Panc1 (cell line): ENCODE measurements at regions not wholly inside any gene's neighbourhood (a gene's known extent, or its start where the extent isn't known, plus 50 kb on each side); places are given as distances from the start of the nearest gene placed in this dataset.

Source experiments
- ATAC-seq: fragments of 200-7000 bp; cut with Tn5 transposase; 2 replicates; pipeline ENCODE4 v1.9.1; 2020; ENCODE audit warnings: mild to moderate bottlenecking, moderate library complexity
- BruUV-seq: library from RNA; stranded (reverse); fragments of 400-500 nt; replicated peaks from 2 replicates; lab custom pipeline; 2021; lab: Mats Ljungman, UMichigan
- CTCF ChIA-PET: fragments of 300-600 bp; sonication (Branson Sonifier 250); formaldehyde crosslinking; loops from one replicate; lab custom pipeline; 2022; ENCODE audit warnings: antibody characterized with exemption; lab: Charles Lee
- POLR2A ChIA-PET: fragments of 300-600 bp; sonication (Branson Sonifier 250); formaldehyde crosslinking; loops from one replicate; lab custom pipeline; 2022; ENCODE audit warnings: antibody characterized with exemption; lab: Charles Lee
- DNase-seq: peaks from one replicate; pipeline ENCODE4 v3.0.0-alpha.2; 2010; ENCODE audit warnings: low read depth, low spot score
- H3K27ac ChIP-seq: 2 replicates; pipeline ENCODE4 v1.5.1; 2011; ENCODE audit warnings: mild to moderate bottlenecking, low read length, inconsistent platforms
- H3K27me3 ChIP-seq: fragments of 200-500 bp; sonication (Bioruptor generic); 2 replicates; pipeline ENCODE4 v1.6.0; 2014; ENCODE audit warnings: low read length, inconsistent platforms; ENCODE audit not compliant: control insufficient read depth, insufficient read depth
- H3K36me3 ChIP-seq: fragments of 200-500 bp; sonication (Bioruptor generic); 2 replicates; pipeline ENCODE4 v1.5.1; 2014; ENCODE audit warnings: inconsistent platforms, mild to moderate bottlenecking, low read length, moderate library complexity; ENCODE audit not compliant: control insufficient read depth, insufficient read depth
- H3K4me1 ChIP-seq: 2 replicates; pipeline ENCODE4 v1.5.1; 2011; ENCODE audit warnings: inconsistent platforms, mild to moderate bottlenecking, low read length, moderate library complexity; ENCODE audit not compliant: control insufficient read depth, insufficient read depth
- H3K4me3 ChIP-seq, 2 experiments: 2 replicates each; pipeline ENCODE4 v1.5.1; 2011 to 2012; ENCODE audit warnings: low read depth in 2 of 2, low read length in 2 of 2, mild to moderate bottlenecking in 2 of 2, inconsistent platforms in 1 of 2, moderate library complexity in 1 of 2
- H3K9me3 ChIP-seq: fragments of 200-500 bp; sonication (Bioruptor generic); 2 replicates; pipeline ENCODE4 v1.5.1; 2014; ENCODE audit warnings: low read depth, mild to moderate bottlenecking, inconsistent platforms, low read length, moderate library complexity; ENCODE audit not compliant: control insufficient read depth, insufficient read depth
- CTCF ChIP-seq: fragments of 450-650 bp; IDR thresholded peaks from 2 replicates; pipeline ENCODE4 v1.5.1; 2017; ENCODE audit warnings: mild to moderate bottlenecking
- POLR2AphosphoS5 ChIP-seq: IDR thresholded peaks from 2 replicates; pipeline ENCODE4 v1.6.1; 2012; ENCODE audit warnings: mild to moderate bottlenecking, low read depth, low read length, moderate library complexity
- SIN3A ChIP-seq: IDR thresholded peaks from 2 replicates; pipeline ENCODE4 v1.6.1; 2012; ENCODE audit warnings: low read depth, mild to moderate bottlenecking, low read length, moderate library complexity, borderline replicate concordance; ENCODE audit not compliant: insufficient read depth
- TCF7L2 ChIP-seq: IDR thresholded peaks from 2 replicates; pipeline ENCODE4 v1.6.1; 2011; ENCODE audit warnings: mild to moderate bottlenecking, low read depth, low read length, inconsistent platforms
- in situ Hi-C: cut with HindIII; loops from 2 replicates; pipeline ENCODE4 v1.10.0; 2016; ENCODE audit warnings: low sequenced_read_pairs, low pct_unique_long_range_greater_than_20kb
- intact Hi-C: fragments of 100-400 bp; cut with micrococcal nuclease; formaldehyde crosslinking; loops from one replicate; pipeline ENCODE4 v1.10.0; 2022; ENCODE audit not compliant: unreplicated experiment
- TF ChIP-seq, protein P1 (sequence below), 2 experiments: IDR thresholded peaks; 2 replicates each; pipeline ENCODE4 v1.6.1; 2011 to 2012; ENCODE audit warnings: low read depth in 2 of 2, control low read depth in 1 of 2, low read length in 1 of 2, mild to moderate bottlenecking in 1 of 2, moderate library complexity in 1 of 2; ENCODE audit not compliant: insufficient read depth in 1 of 2

DNA sequence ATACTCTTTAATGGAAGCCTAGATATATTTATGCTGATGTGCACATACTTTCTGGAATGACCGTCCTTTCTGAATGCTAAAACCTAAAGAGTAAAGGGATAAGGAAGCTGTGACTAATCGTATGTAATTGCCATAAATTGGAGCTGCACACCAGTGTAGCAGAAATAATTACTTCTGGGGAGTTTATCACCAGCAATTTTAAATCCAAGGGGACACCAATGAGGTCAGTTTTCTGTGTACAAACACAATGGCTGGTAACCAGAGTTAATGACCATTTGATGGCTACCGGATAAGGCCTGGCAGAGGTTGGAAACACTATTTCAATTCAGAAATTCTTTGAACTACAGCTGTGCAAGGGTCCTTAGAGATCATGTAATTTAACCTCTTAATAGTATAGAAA is 670.1 kb downstream of the REEP3 start:
- BruUV-seq, result no TSS peak
- Histone ChIP-seq H3K27me3 (no peaks in the 10 kb centered on the region), H3K9me3 (no peaks in the 10 kb centered on the region), H3K36me3 (no peaks in the 10 kb centered on the region), H3K4me3 (no peak overlapping the region), H3K27ac (no peak overlapping the region), H3K4me1 (no peaks in the 10 kb centered on the region)
- no peak for ATAC-seq
- ChIA-PET POLR2A (no interaction called here), CTCF (no interaction called here)
- no peak for DNase-seq
- in situ Hi-C loops (no loop called here), intact Hi-C loops (no loop called here)
- TF ChIP-seq, protein P1, sequence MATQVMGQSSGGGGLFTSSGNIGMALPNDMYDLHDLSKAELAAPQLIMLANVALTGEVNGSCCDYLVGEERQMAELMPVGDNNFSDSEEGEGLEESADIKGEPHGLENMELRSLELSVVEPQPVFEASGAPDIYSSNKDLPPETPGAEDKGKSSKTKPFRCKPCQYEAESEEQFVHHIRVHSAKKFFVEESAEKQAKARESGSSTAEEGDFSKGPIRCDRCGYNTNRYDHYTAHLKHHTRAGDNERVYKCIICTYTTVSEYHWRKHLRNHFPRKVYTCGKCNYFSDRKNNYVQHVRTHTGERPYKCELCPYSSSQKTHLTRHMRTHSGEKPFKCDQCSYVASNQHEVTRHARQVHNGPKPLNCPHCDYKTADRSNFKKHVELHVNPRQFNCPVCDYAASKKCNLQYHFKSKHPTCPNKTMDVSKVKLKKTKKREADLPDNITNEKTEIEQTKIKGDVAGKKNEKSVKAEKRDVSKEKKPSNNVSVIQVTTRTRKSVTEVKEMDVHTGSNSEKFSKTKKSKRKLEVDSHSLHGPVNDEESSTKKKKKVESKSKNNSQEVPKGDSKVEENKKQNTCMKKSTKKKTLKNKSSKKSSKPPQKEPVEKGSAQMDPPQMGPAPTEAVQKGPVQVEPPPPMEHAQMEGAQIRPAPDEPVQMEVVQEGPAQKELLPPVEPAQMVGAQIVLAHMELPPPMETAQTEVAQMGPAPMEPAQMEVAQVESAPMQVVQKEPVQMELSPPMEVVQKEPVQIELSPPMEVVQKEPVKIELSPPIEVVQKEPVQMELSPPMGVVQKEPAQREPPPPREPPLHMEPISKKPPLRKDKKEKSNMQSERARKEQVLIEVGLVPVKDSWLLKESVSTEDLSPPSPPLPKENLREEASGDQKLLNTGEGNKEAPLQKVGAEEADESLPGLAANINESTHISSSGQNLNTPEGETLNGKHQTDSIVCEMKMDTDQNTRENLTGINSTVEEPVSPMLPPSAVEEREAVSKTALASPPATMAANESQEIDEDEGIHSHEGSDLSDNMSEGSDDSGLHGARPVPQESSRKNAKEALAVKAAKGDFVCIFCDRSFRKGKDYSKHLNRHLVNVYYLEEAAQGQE (IDR thresholded peaks at IDR 0.05; ENCODE audit: insufficient read depth in 1 of 2, low read depth in 2 of 2, low read length in 1 of 2), result no peak
- TF ChIP-seq CTCF (no peak), POLR2AphosphoS5 (no peak), TCF7L2 (no peak), SIN3A (no peak)

DNA sequence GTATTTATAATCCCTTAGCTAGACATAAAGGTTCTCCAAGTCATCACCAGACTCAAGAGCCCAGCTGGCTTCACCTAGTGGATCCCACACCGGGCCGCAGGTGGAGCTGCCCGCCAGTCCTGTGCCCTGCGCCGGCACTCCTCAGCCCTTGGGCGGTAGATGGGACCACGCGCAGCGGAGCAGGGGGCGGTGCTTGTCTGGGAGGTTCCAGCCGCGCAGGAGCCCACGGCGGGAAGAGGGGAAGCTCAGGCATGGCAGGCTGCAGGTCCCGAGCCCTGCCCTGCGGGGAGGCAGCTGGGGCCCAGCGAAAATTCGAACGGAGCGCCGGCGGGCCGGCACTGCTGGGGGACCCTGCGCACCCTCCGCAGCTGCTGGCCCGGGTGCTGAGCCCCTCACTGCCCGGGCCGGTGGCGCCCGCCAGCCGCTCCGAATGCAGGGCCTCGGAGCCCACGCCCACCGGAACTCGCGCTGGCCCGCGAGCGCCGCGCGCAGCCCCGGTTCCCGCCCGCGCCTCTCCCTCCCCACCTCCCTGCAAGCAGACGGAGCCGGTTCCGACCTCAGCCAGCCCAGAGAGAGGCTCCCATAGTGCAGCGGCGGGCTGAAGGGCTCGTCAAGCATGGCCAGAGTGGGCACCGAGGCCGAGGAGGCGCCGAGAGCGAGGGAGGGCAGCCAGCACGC is 675.6 kb downstream of the REEP3 start:
- H3K9me3 ChIP-seq, result no peaks in the 10 kb centered on the region
- in situ Hi-C loops (no loop called here), intact Hi-C loops (no loop called here)
- H3K27ac ChIP-seq, result no peak overlapping the region
- no peak for ATAC-seq
- BruUV-seq, result no TSS peak
- H3K4me1 ChIP-seq, result no peaks in the 10 kb centered on the region
- H3K4me3 ChIP-seq, result no peak overlapping the region
- no peaks in the 10 kb centered on the region for H3K27me3 ChIP-seq
- H3K36me3 ChIP-seq, result no peaks in the 10 kb centered on the region
- TF ChIP-seq TCF7L2 (no peak), CTCF (no peak), SIN3A (no peak), POLR2AphosphoS5 (no peak)
- TF ChIP-seq, protein P1 (IDR thresholded peaks at IDR 0.05; ENCODE audit: insufficient read depth in 1 of 2, low read depth in 2 of 2, low read length in 1 of 2), result no peak
- POLR2A ChIA-PET, result no interaction called here
- CTCF ChIA-PET, result no interaction called here
- DNase-seq, result no peak
